H1 (cell line): ENCODE measurements at regions not wholly inside any gene's neighbourhood (a gene's known extent, or its start where the extent isn't known, plus 50 kb on each side); places are given as distances from the start of the nearest gene placed in this dataset.

Experiments
- ATF3 ChIP-seq: IDR thresholded peaks from 2 replicates; pipeline ENCODE4 v1.6.1; 2011; ENCODE audit warnings: low read depth, mild to moderate bottlenecking, low read length; ENCODE audit not compliant: insufficient read depth
- BACH1 ChIP-seq: IDR thresholded peaks from 2 replicates; pipeline ENCODE4 v1.6.1; 2012; ENCODE audit warnings: low read length, improper control_type of control experiment
- BCL11A ChIP-seq, 2 experiments: IDR thresholded peaks; one replicate each; pipeline ENCODE4 v1.6.1; 2011; ENCODE audit warnings: low read depth in 2 of 2, low read length in 2 of 2, mild to moderate bottlenecking in 2 of 2
- CEBPB ChIP-seq: IDR thresholded peaks from 2 replicates; pipeline ENCODE4 v1.6.1; 2012; ENCODE audit warnings: low read depth, low read length
- CHD2 ChIP-seq: IDR thresholded peaks from 2 replicates; pipeline ENCODE4 v1.6.1; 2012; ENCODE audit warnings: low read length, improper control_type of control experiment
- CTCF ChIP-seq, 3 experiments: IDR thresholded peaks; 1 replicate in 2 of 3; 2 replicates in 1 of 3; pipeline versions ENCODE4 v1.5.1 to v1.6.1; 2011; ENCODE audit warnings: low read length in 3 of 3, mild to moderate bottlenecking in 3 of 3, inconsistent platforms in 2 of 3, low read depth in 1 of 3, moderate library complexity in 1 of 3; ENCODE audit not compliant: insufficient read depth in 1 of 3; ENCODE audit errors: control extremely low read depth in 1 of 3
- EP300 ChIP-seq, 2 experiments: IDR thresholded peaks; 1 replicate in 1 of 2; 2 replicates in 1 of 2; pipeline ENCODE4 v1.6.1; 2011 to 2012; ENCODE audit warnings: low read depth in 2 of 2, low read length in 2 of 2, mild to moderate bottlenecking in 2 of 2, borderline replicate concordance in 1 of 2, inconsistent platforms in 1 of 2, moderate library complexity in 1 of 2
- EZH2 ChIP-seq: fragments of 200-600 bp; sonication (generic); IDR thresholded peaks from 2 replicates; pipeline ENCODE4 v1.7.1; 2012; ENCODE audit warnings: low read depth, mild to moderate bottlenecking, moderate library complexity, low read length, inconsistent platforms; ENCODE audit not compliant: severe bottlenecking
- GTF2F1 ChIP-seq: IDR thresholded peaks from 2 replicates; pipeline ENCODE4 v1.6.1; 2012; ENCODE audit warnings: low read depth, low read length, improper control_type of control experiment, borderline replicate concordance
- JUND ChIP-seq: IDR thresholded peaks from 2 replicates; pipeline ENCODE4 v1.6.1; 2011; ENCODE audit warnings: mild to moderate bottlenecking, improper control_type of control experiment, low read length
- POLR2AphosphoS5 ChIP-seq: IDR thresholded peaks from 2 replicates; pipeline ENCODE4 v1.6.1; 2011; ENCODE audit warnings: low read depth, low read length
- RBBP5 ChIP-seq: IDR thresholded peaks from 2 replicates; pipeline ENCODE4 v1.7.1; 2012; ENCODE audit warnings: low read depth, mild to moderate bottlenecking, inconsistent platforms, low read length, moderate library complexity, borderline replicate concordance
- RXRA ChIP-seq: IDR thresholded peaks from 2 replicates; pipeline ENCODE4 v1.6.1; 2011; ENCODE audit warnings: low read depth, mild to moderate bottlenecking, low read length, moderate library complexity; ENCODE audit not compliant: insufficient read depth

- TF ChIP-seq GTF2F1: no peak
- no peak for TF ChIP-seq CTCF (IDR thresholded peaks at IDR 0.05; ENCODE audit: control extremely low read depth in 1 of 3, insufficient read depth in 1 of 3, low read depth in 1 of 3, low read length in 3 of 3)
- TF ChIP-seq BCL11A (IDR thresholded peaks at IDR 0.05; ENCODE audit: low read depth in 2 of 2, low read length in 2 of 2): no peak
- TF ChIP-seq POLR2AphosphoS5: no peak
- TF ChIP-seq JUND: no peak
- TF ChIP-seq EP300 (IDR thresholded peaks at IDR 0.05; ENCODE audit: borderline replicate concordance in 1 of 2, low read depth in 2 of 2, low read length in 2 of 2): no peak
- no peak for TF ChIP-seq ATF3
- no peak for TF ChIP-seq CHD2
- no peak for TF ChIP-seq BACH1
- TF ChIP-seq CEBPB: no peak
- TF ChIP-seq RBBP5: no peak
- no peak for TF ChIP-seq RXRA
- no peak for TF ChIP-seq EZH2
Measured at GRCh38 chr6:27579973-27580372, 107.1 kb upstream of the ZNF184 start.
